ENCODE measurements at regions not wholly inside any gene's neighbourhood (a gene's known extent, or its start where the extent isn't known, plus 50 kb on each side); places are given as distances from the start of the nearest gene placed in this dataset.

DNA sequence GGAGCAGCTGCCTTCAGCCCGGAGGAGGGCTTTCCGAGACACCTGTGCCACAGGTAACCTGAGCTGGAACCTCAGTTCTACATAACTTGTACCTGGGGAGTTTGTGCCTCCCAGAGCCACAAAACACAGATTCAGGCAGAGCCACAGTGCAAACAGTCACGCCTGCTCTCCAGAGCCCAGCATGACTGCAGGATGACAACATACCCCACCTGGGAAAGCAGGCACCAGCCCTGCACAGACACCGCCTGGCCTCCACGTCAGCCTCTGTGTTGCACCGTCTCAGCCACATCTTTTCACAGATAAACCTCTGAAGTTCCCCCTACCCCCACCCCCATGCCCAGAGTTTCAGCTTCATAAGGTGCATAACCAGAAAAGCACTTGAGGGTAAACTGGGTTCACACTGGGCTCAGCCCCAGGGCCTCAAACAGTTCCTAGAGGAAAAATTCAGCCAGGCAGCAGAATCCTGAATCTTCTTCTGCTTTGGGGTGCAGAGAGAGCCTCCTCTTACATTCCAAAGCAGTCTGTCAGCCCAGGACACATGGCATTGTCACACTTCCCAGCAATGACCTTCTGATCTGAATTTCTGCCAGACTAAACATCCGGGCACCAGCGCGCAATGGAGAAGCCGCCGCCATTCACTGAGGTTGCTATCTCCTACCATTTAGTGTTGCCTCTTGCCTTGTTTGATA lies 229.5 kb downstream of the TOMM20 start:
- peaks cover 3% of the 10 kb centered on the region for H3K9me3 Mint-ChIP-seq (ENCODE audit: unreplicated experiment)
- H3K4me3 Mint-ChIP-seq (ENCODE audit: unreplicated experiment), result no peak overlapping the region
- TF ChIP-seq, protein P1, sequence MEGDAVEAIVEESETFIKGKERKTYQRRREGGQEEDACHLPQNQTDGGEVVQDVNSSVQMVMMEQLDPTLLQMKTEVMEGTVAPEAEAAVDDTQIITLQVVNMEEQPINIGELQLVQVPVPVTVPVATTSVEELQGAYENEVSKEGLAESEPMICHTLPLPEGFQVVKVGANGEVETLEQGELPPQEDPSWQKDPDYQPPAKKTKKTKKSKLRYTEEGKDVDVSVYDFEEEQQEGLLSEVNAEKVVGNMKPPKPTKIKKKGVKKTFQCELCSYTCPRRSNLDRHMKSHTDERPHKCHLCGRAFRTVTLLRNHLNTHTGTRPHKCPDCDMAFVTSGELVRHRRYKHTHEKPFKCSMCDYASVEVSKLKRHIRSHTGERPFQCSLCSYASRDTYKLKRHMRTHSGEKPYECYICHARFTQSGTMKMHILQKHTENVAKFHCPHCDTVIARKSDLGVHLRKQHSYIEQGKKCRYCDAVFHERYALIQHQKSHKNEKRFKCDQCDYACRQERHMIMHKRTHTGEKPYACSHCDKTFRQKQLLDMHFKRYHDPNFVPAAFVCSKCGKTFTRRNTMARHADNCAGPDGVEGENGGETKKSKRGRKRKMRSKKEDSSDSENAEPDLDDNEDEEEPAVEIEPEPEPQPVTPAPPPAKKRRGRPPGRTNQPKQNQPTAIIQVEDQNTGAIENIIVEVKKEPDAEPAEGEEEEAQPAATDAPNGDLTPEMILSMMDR (IDR thresholded peaks at IDR 0.05; ENCODE audit: partially characterized antibody, unreplicated experiment), result no peak
- H3K27me3 Mint-ChIP-seq (ENCODE audit: unreplicated experiment), result peaks cover 6% of the 10 kb centered on the region
- H3K4me1 Mint-ChIP-seq (ENCODE audit: low read depth, unreplicated experiment), result peaks cover 17% of the 10 kb centered on the region
- no peaks in the 10 kb centered on the region for H3K36me3 Mint-ChIP-seq (ENCODE audit: unreplicated experiment)
- DNase-seq, result no peak
- no peak overlapping the region for H3K27ac Mint-ChIP-seq (ENCODE audit: unreplicated experiment)

DNA sequence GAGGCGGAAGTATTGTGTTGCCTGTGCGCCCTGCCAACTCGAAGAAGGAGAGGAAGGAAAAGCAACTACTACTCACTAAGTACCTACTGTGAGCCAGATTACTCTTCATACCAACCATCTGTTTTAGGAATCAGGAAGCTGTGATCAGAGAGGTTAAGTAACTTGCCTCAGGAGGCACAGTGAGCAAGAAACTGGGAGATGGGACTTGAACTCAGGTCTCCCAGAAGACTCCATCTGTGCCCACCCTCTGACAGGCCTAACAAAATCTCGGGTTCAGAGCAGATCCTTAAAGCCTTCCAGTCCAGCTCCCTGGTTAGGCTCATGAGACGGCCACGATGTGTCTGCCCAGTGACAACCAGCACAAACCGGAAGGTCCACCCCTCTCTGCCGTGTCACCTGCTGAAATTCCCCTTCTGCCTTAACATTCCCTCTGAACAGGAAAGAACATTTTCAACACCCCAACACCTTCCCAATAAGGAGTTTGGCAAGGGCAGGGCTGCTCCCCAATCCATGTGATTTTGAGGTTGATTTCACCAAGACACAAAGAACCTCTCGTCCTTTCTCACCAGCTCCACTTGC lies 230.1 kb downstream of the TOMM20 start:
- Mint-ChIP-seq H3K36me3 (ENCODE audit: unreplicated experiment) (no peaks in the 10 kb centered on the region), H3K9me3 (ENCODE audit: unreplicated experiment) (peaks cover 3% of the 10 kb centered on the region), H3K27ac (ENCODE audit: unreplicated experiment) (no peak overlapping the region), H3K4me1 (ENCODE audit: low read depth, unreplicated experiment) (peaks cover 17% of the 10 kb centered on the region), H3K27me3 (ENCODE audit: unreplicated experiment) (peaks cover 6% of the 10 kb centered on the region), H3K4me3 (ENCODE audit: unreplicated experiment) (peak overlapping the region; percentile 11)
- DNase-seq, result no peak
- TF ChIP-seq, protein P1 (IDR thresholded peaks at IDR 0.05; ENCODE audit: partially characterized antibody, unreplicated experiment), result no peak

DNA sequence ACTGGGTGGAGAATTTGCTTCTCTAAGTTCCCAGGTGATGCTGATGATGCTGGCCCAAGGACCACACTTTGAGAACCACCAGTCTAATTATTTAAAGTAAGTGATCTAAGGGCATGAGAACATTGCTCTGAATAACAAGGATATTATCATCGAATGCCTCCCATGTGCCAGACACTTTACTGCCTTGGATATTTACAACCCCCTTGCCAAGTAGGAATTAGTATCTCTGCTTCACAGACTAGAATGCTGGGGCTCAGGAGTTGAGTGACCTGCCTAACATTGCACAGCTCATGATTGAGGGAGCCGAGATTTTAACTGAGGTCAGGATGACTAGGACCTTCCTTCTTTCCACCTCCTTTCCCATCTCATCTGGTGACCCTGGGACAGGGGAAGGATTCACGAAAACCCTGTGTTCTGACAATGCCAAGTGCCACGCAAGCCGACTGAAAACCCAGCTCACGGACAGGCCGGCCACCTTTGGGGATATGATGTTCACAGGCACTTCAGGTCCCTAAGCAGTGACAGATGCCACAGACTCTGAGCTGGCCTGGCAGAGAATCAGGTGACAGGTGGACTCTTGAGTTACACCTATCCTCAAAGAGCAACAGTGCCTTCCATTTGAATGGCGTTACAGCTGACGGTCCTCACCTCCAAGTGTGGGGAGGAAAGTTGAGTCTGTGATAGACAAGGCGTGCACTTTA lies 230.7 kb downstream of the TOMM20 start:
- TF ChIP-seq, protein P1 (IDR thresholded peaks at IDR 0.05; ENCODE audit: partially characterized antibody, unreplicated experiment), result no peak
- Mint-ChIP-seq H3K27ac (ENCODE audit: unreplicated experiment) (no peak overlapping the region), H3K4me3 (ENCODE audit: unreplicated experiment) (peak overlapping the region; percentile 11), H3K9me3 (ENCODE audit: unreplicated experiment) (peaks cover 2% of the 10 kb centered on the region), H3K27me3 (ENCODE audit: unreplicated experiment) (peaks cover 6% of the 10 kb centered on the region), H3K4me1 (ENCODE audit: low read depth, unreplicated experiment) (peaks cover 17% of the 10 kb centered on the region), H3K36me3 (ENCODE audit: unreplicated experiment) (no peaks in the 10 kb centered on the region)
- no peak for DNase-seq

DNA sequence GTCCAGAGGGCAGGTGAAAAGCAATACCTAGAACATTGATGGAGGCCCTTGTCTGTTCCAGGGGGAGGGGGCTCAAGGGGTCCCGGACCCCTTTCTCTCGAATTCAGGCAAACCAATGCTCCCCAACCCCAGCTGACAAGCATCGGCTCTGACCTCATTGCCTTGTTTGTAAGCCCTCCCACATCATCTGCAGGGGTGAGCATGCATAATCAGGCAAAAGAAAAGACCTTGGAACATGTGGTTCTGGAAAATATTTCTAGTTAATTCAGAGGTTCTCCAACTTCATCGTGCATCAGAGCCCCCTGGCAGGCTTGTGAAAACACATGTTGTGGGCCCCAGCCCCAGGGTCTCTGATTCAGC lies 231.3 kb downstream of the TOMM20 start:
- H3K27ac Mint-ChIP-seq (ENCODE audit: unreplicated experiment), result no peak overlapping the region

More for the DNA sequence above, 231.3 kb downstream of the TOMM20 start:
- H3K27me3 Mint-ChIP-seq (ENCODE audit: unreplicated experiment), result peaks cover 6% of the 10 kb centered on the region
- H3K4me3 Mint-ChIP-seq (ENCODE audit: unreplicated experiment), result no peak overlapping the region
- TF ChIP-seq, protein P1 (IDR thresholded peaks at IDR 0.05; ENCODE audit: partially characterized antibody, unreplicated experiment), result no peak
- H3K4me1 Mint-ChIP-seq (ENCODE audit: low read depth, unreplicated experiment), result peaks cover 17% of the 10 kb centered on the region
- peaks cover 2% of the 10 kb centered on the region for H3K9me3 Mint-ChIP-seq (ENCODE audit: unreplicated experiment)
- DNase-seq, result no peak
- no peaks in the 10 kb centered on the region for H3K36me3 Mint-ChIP-seq (ENCODE audit: unreplicated experiment)
